HEK293T (cell line): ENCODE measurements at regions not wholly inside any gene's neighbourhood (a gene's known extent, or its start where the extent isn't known, plus 50 kb on each side); places are given as distances from the start of the nearest gene placed in this dataset.

Experiments
- BHLHE40 ChIP-seq: fragments of 450-650 bp; IDR thresholded peaks from 2 replicates; pipeline ENCODE4 v1.6.1; 2016; ENCODE audit warnings: mild to moderate bottlenecking, moderate library complexity, borderline replicate concordance
- CTBP1 ChIP-seq: fragments of 450-650 bp; IDR thresholded peaks from 2 replicates; pipeline ENCODE4 v1.6.1; 2016; ENCODE audit warnings: borderline replicate concordance
- ELF4 ChIP-seq: fragments of 450-650 bp; IDR thresholded peaks from 2 replicates; pipeline ENCODE4 v1.6.1; 2017; ENCODE audit warnings: antibody characterized with exemption
- FOXA1 ChIP-seq: fragments of 450-650 bp; IDR thresholded peaks from 2 replicates; pipeline ENCODE4 v1.6.1; 2016; ENCODE audit warnings: mild to moderate bottlenecking
- FOXK2 ChIP-seq: fragments of 450-650 bp; IDR thresholded peaks from 2 replicates; pipeline ENCODE4 v1.6.1; 2016; ENCODE audit warnings: mild to moderate bottlenecking
- FOXM1 ChIP-seq: fragments of 450-650 bp; IDR thresholded peaks from 2 replicates; pipeline ENCODE4 v1.6.1; 2017; ENCODE audit warnings: mild to moderate bottlenecking, borderline replicate concordance
- HDGF ChIP-seq: fragments of 450-650 bp; IDR thresholded peaks from 2 replicates; pipeline ENCODE4 v1.6.1; 2017; ENCODE audit warnings: antibody characterized with exemption, borderline replicate concordance
- L3MBTL2 ChIP-seq: fragments of 450-650 bp; conservative IDR thresholded peaks from 2 replicates; pipeline ENCODE4 v1.6.1; 2016; ENCODE audit warnings: mild to moderate bottlenecking
- NFRKB ChIP-seq: fragments of 450-650 bp; IDR thresholded peaks from 2 replicates; pipeline ENCODE4 v1.6.1; 2016; ENCODE audit warnings: mild to moderate bottlenecking, moderate library complexity
- PKNOX1 ChIP-seq: fragments of 450-650 bp; IDR thresholded peaks from 2 replicates; pipeline ENCODE4 v1.6.1; 2016
- SP1 ChIP-seq: fragments of 450-650 bp; IDR thresholded peaks from 2 replicates; pipeline ENCODE4 v1.6.1; 2017
- SUZ12 ChIP-seq: fragments of 450-650 bp; IDR thresholded peaks from 2 replicates; pipeline ENCODE4 v1.6.1; 2016; ENCODE audit warnings: mild to moderate bottlenecking
- TARDBP ChIP-seq: fragments of 450-650 bp; IDR thresholded peaks from 2 replicates; pipeline ENCODE4 v1.6.1; 2016
- ZNF384 ChIP-seq: fragments of 450-650 bp; IDR thresholded peaks from 2 replicates; pipeline ENCODE4 v1.6.1; 2016

- TF ChIP-seq ELF4 (no peak), BHLHE40 (no peak), SUZ12 (no peak), ZNF384 (no peak), TARDBP (no peak), CTBP1 (no peak), PKNOX1 (no peak), FOXK2 (no peak), NFRKB (no peak), FOXA1 (no peak), SP1 (no peak), HDGF (no peak), L3MBTL2 (no peak), FOXM1 (no peak)
Measured at GRCh38 chr22:25472382-25472781, 92.1 kb upstream of the GRK3 start.
